Ishikawa (cell line): ENCODE measurements at regions not wholly inside any gene's neighbourhood (a gene's known extent, or its start where the extent isn't known, plus 50 kb on each side); places are given as distances from the start of the nearest gene placed in this dataset.

Experiments used
- CEBPB ChIP-seq: IDR thresholded peaks from 2 replicates; pipeline ENCODE4 v1.6.1; 2012
- CREB1 ChIP-seq: IDR thresholded peaks from 2 replicates; pipeline ENCODE4 v1.6.1; 2012; ENCODE audit warnings: low read depth
- EP300 ChIP-seq: IDR thresholded peaks from 2 replicates; pipeline ENCODE4 v1.6.1; 2012; ENCODE audit warnings: borderline replicate concordance
- FOXM1 ChIP-seq: IDR thresholded peaks from 2 replicates; pipeline ENCODE4 v1.6.1; 2012; ENCODE audit warnings: low read depth, borderline replicate concordance
- NFIC ChIP-seq: IDR thresholded peaks from 2 replicates; pipeline ENCODE4 v1.6.1; 2012
- RAD21 ChIP-seq: IDR thresholded peaks from 2 replicates; pipeline ENCODE4 v1.6.1; 2012; ENCODE audit warnings: low read depth
- REST ChIP-seq: IDR thresholded peaks from 2 replicates; pipeline ENCODE4 v1.6.1; 2012; ENCODE audit warnings: low read depth, mild to moderate bottlenecking
- TAF1 ChIP-seq: IDR thresholded peaks from 2 replicates; pipeline ENCODE4 v1.6.1; 2012; ENCODE audit warnings: low read depth, mild to moderate bottlenecking
- TCF12 ChIP-seq: IDR thresholded peaks from 2 replicates; pipeline ENCODE4 v1.6.1; 2012; ENCODE audit warnings: low read depth
- TEAD4 ChIP-seq: IDR thresholded peaks from 2 replicates; pipeline ENCODE4 v1.6.1; 2012
- USF1 ChIP-seq: IDR thresholded peaks from 2 replicates; pipeline ENCODE4 v1.6.1; 2012
- YY1 ChIP-seq: IDR thresholded peaks from 2 replicates; pipeline ENCODE4 v1.6.1; 2012; ENCODE audit warnings: low read depth
- ZBTB7A ChIP-seq: IDR thresholded peaks from 2 replicates; pipeline ENCODE4 v1.6.1; 2012; ENCODE audit warnings: low read depth
- TF ChIP-seq, protein P1 (sequence below): IDR thresholded peaks from 2 replicates; pipeline ENCODE4 v1.6.1; 2012

GRCh38 chr5:155679530-155679929 is 647.4 kb upstream of the SGCD start:
- TF ChIP-seq TCF12 (no peak), CREB1 (no peak), FOXM1 (no peak), YY1 (no peak), USF1 (no peak), RAD21 (no peak)

- no peak for TF ChIP-seq TCF12
- TF ChIP-seq NFIC: no peak
- TF ChIP-seq TAF1: no peak
- no peak for TF ChIP-seq FOXM1
- no peak for TF ChIP-seq CEBPB
- no peak for TF ChIP-seq EP300
- no peak for TF ChIP-seq ZBTB7A
Measured at GRCh38 chr5:155684417-155684816, 642.5 kb upstream of the SGCD start.

GRCh38 chr5:155686131-155686530 is 640.8 kb upstream of the SGCD start:
- TF ChIP-seq TCF12: no peak
- no peak for TF ChIP-seq REST
- no peak for TF ChIP-seq TEAD4
- no peak for TF ChIP-seq CREB1

- no peak for TF ChIP-seq REST
- no peak for TF ChIP-seq USF1
- no peak for TF ChIP-seq YY1
- TF ChIP-seq RAD21: no peak
- no peak for TF ChIP-seq TAF1
- TF ChIP-seq, protein P1, sequence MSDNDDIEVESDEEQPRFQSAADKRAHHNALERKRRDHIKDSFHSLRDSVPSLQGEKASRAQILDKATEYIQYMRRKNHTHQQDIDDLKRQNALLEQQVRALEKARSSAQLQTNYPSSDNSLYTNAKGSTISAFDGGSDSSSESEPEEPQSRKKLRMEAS: no peak
Measured at GRCh38 chr5:155689406-155689805, 637.6 kb upstream of the SGCD start.

GRCh38 chr5:155696362-155696761 is 630.6 kb upstream of the SGCD start:
- TF ChIP-seq USF1 (no peak), REST (no peak), CREB1 (no peak), TEAD4 (no peak)
- TF ChIP-seq, protein P1: no peak

DNA sequence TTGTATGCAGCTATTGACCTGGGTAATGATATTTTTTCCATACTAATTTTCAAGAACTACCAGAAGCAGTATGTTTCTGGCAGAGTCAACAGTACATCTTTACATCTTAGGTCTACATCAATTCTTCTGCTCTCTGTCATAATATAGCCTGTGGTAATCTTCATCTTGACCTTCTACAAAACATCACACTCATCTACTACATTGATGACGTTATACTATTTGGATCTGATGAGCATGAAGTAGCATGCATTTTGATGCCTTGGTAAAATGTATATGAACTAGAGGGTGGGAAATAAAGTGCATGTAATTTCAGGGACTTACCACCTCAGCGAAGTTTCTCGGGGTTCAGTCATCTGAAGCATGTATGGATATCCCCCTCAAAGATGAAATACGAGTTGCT is 629.7 kb upstream of the SGCD start:
- TF ChIP-seq TAF1 (no peak), CEBPB (no peak), USF1 (no peak), TCF12 (no peak), TEAD4 (no peak), FOXM1 (no peak), EP300 (no peak), REST (no peak)
- TF ChIP-seq, protein P1: no peak
